ENCODE measurements at regions not wholly inside any gene's neighbourhood (a gene's known extent, or its start where the extent isn't known, plus 50 kb on each side); places are given as distances from the start of the nearest gene placed in this dataset.

- no peaks in the 10 kb centered on the region for H3K9me3 Mint-ChIP-seq (ENCODE audit: low read depth)
- H3K27me3 Mint-ChIP-seq: peaks cover 6% of the 10 kb centered on the region
- no peaks in the 10 kb centered on the region for H3K4me1 Mint-ChIP-seq
- no peak for ATAC-seq
- H3K27ac Mint-ChIP-seq: no peak overlapping the region
- no peaks in the 10 kb centered on the region for H3K36me3 Mint-ChIP-seq
- no peak overlapping the region for H3K4me3 Mint-ChIP-seq
- DNase-seq: no peak
- CTCF ChIA-PET: no interaction called here
These were observed 129.6 kb upstream of the PRLR start for GRCh38 chr5:35359859-35360258.

- Mint-ChIP-seq H3K27ac (no peak overlapping the region), H3K4me1 (no peaks in the 10 kb centered on the region), H3K36me3 (no peaks in the 10 kb centered on the region), H3K27me3 (peaks cover 6% of the 10 kb centered on the region), H3K4me3 (no peak overlapping the region), H3K9me3 (ENCODE audit: low read depth) (no peaks in the 10 kb centered on the region)
- ATAC-seq (no peak), DNase-seq (no peak)
- CTCF ChIA-PET: no interaction called here
These were observed 127.7 kb upstream of the PRLR start for GRCh38 chr5:35357973-35358372.

DNA sequence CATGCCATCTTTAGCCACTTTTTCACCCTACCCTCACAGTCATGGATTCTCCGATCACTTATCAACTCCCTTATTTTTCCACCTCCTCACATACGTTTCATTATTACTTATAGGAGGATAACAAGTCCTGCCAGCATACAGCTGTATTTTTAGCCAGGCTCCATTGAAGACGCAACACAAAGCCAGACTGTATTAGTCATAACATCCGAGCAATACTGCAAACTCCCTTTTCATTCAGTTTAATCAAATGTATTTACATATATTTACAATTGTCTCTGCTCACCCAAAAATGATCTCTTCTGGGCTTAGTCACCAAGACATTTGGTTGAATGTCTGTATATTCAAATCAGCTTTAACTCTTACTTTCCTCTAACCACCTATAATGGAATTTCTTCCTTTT lies 126.4 kb upstream of the PRLR start:
- no peak for ATAC-seq
- Mint-ChIP-seq H3K9me3 (ENCODE audit: low read depth) (peaks cover 1% of the 10 kb centered on the region), H3K36me3 (no peaks in the 10 kb centered on the region), H3K27me3 (peaks cover 6% of the 10 kb centered on the region), H3K4me1 (no peaks in the 10 kb centered on the region), H3K4me3 (no peak overlapping the region), H3K27ac (no peak overlapping the region)
- DNase-seq: no peak
- CTCF ChIA-PET: no interaction called here

- H3K4me1 Mint-ChIP-seq: no peaks in the 10 kb centered on the region
- CTCF ChIA-PET: no interaction called here
- H3K27me3 Mint-ChIP-seq: peaks cover 2% of the 10 kb centered on the region
- H3K4me3 Mint-ChIP-seq: no peak overlapping the region
- peaks cover 6% of the 10 kb centered on the region for H3K9me3 Mint-ChIP-seq (ENCODE audit: low read depth)
- ATAC-seq: no peak
- no peak for DNase-seq
- H3K27ac Mint-ChIP-seq: no peak overlapping the region
- H3K36me3 Mint-ChIP-seq: no peaks in the 10 kb centered on the region
These were observed 124.5 kb upstream of the PRLR start for GRCh38 chr5:35354751-35355150.

DNA sequence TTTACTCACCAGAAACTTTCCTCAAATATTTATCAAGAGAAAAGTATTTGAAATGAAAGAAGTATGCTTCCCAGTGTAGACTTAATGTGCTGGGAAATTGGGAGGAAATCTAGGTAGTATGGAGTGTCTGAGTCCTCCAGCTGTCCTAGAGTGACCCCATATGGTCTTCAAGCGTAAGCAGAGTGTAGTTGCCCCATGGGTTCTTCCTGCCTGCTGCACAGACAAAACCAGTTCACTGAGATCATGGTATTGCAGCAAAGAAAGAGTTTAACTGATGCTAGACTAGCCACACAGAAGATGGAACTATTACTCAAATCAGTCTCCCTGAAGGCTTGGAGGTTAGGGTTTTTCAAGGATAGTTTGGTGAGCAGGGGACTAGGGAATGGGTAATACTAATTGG lies 114.9 kb upstream of the PRLR start:
- Mint-ChIP-seq H3K4me1 (no peaks in the 10 kb centered on the region), H3K4me3 (no peak overlapping the region), H3K9me3 (ENCODE audit: low read depth) (peaks cover 7% of the 10 kb centered on the region), H3K36me3 (no peaks in the 10 kb centered on the region), H3K27ac (no peak overlapping the region), H3K27me3 (peaks cover 10% of the 10 kb centered on the region)
- ATAC-seq (no peak), DNase-seq (no peak)
- CTCF ChIA-PET: no interaction called here

DNA sequence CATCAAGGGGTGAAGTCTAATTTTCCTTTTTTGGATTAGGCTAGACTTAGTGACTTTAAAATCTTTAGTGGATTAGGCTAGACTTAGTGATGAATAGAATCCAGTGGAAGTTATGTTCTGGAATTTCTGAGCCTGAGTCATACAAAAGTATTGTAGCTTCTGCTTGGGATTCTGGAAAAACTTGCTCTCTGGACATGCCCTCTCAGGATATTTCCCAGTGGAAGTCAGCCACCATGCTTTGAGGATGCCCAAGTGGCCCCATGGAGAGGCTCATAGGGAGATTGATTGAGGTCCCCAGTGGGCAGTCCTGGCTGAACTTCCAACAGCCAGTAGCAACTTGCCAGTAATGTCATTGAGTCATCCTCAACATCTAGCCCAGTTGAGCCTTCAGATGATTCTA lies 112.4 kb upstream of the PRLR start:
- ATAC-seq (no peak), DNase-seq (no peak)
- H3K27me3 Mint-ChIP-seq: peaks cover 16% of the 10 kb centered on the region
- CTCF ChIA-PET: interaction anchor here (1.5 kb wide), 1 partner anchor 583 kb away, joined by 4 read pairs; no protein-coding TSS in a partner anchor
- no peak overlapping the region for H3K27ac Mint-ChIP-seq
- no peak overlapping the region for H3K4me3 Mint-ChIP-seq
- H3K36me3 Mint-ChIP-seq: no peaks in the 10 kb centered on the region
- H3K9me3 Mint-ChIP-seq (ENCODE audit: low read depth): peaks cover 4% of the 10 kb centered on the region
- no peaks in the 10 kb centered on the region for H3K4me1 Mint-ChIP-seq

- CTCF ChIA-PET: interaction anchor here (1.5 kb wide), 1 partner anchor 584 kb away, joined by 4 read pairs; no protein-coding TSS in a partner anchor
- Mint-ChIP-seq H3K27ac (no peak overlapping the region), H3K9me3 (ENCODE audit: low read depth) (peaks cover 4% of the 10 kb centered on the region), H3K4me1 (no peaks in the 10 kb centered on the region), H3K36me3 (no peaks in the 10 kb centered on the region), H3K27me3 (peaks cover 16% of the 10 kb centered on the region), H3K4me3 (no peak overlapping the region)
- DNase-seq (no peak), ATAC-seq (no peak)
These were observed 110.9 kb upstream of the PRLR start for GRCh38 chr5:35341189-35341588.

GRCh38 chr5:35339616-35340100 lies 109.4 kb upstream of the PRLR start:
- Mint-ChIP-seq H3K9me3 (ENCODE audit: low read depth) (peaks cover 4% of the 10 kb centered on the region), H3K4me3 (no peak overlapping the region), H3K36me3 (no peaks in the 10 kb centered on the region), H3K27me3 (peaks cover 16% of the 10 kb centered on the region), H3K27ac (no peak overlapping the region), H3K4me1 (no peaks in the 10 kb centered on the region)
- ATAC-seq (no peak), DNase-seq (no peak)
- CTCF ChIA-PET: interaction anchor here (1.3 kb wide), 1 partner anchor 19 kb away, joined by 3 read pairs; no protein-coding TSS in a partner anchor

DNA sequence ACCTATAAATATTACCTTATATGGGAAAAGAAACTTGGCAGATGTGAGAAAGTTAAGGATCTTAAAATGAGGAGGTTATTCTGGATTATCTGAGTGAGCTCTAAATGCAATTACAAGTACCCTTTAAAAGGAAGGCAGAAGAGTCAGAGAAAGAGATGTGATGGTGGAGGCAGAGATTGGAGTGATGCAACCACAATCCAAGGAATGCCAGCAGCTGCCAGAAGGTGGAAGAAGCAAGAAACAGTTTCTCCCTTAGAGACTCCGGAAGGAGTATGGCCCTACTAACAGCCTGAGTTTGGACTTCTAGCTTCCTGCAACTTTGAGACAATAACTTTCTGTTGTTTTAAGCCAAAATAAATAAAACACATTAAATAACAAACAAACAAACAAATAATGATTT lies 108.7 kb upstream of the PRLR start:
- H3K27ac Mint-ChIP-seq: no peak overlapping the region
- H3K4me3 Mint-ChIP-seq: no peak overlapping the region
- DNase-seq (no peak), ATAC-seq (no peak)
- peaks cover 16% of the 10 kb centered on the region for H3K27me3 Mint-ChIP-seq
- H3K9me3 Mint-ChIP-seq (ENCODE audit: low read depth): peaks cover 4% of the 10 kb centered on the region
- H3K4me1 Mint-ChIP-seq: no peaks in the 10 kb centered on the region
- CTCF ChIA-PET: interaction anchor here (1.3 kb wide), 1 partner anchor 18 kb away, joined by 3 read pairs; no protein-coding TSS in a partner anchor
- no peaks in the 10 kb centered on the region for H3K36me3 Mint-ChIP-seq

DNA sequence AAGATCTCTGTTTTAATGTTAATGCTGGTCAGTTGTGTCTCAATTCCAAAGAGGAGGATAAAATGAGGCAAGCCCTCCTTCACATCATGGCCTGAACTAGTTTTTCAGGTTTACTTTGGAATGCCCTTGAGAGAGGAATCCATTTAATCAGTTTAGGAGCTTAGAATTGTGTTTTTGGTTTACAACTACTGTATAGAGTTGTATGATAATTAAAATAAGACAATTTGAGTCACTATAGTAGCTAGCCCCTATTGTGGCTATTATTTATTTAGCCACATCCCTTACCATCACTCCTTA lies 107.8 kb upstream of the PRLR start:
- Mint-ChIP-seq H3K9me3 (ENCODE audit: low read depth) (peaks cover 1% of the 10 kb centered on the region), H3K27ac (no peak overlapping the region), H3K36me3 (no peaks in the 10 kb centered on the region), H3K27me3 (peaks cover 16% of the 10 kb centered on the region), H3K4me3 (no peak overlapping the region), H3K4me1 (no peaks in the 10 kb centered on the region)
- CTCF ChIA-PET: no interaction called here
- DNase-seq: no peak
- ATAC-seq: no peak

DNA sequence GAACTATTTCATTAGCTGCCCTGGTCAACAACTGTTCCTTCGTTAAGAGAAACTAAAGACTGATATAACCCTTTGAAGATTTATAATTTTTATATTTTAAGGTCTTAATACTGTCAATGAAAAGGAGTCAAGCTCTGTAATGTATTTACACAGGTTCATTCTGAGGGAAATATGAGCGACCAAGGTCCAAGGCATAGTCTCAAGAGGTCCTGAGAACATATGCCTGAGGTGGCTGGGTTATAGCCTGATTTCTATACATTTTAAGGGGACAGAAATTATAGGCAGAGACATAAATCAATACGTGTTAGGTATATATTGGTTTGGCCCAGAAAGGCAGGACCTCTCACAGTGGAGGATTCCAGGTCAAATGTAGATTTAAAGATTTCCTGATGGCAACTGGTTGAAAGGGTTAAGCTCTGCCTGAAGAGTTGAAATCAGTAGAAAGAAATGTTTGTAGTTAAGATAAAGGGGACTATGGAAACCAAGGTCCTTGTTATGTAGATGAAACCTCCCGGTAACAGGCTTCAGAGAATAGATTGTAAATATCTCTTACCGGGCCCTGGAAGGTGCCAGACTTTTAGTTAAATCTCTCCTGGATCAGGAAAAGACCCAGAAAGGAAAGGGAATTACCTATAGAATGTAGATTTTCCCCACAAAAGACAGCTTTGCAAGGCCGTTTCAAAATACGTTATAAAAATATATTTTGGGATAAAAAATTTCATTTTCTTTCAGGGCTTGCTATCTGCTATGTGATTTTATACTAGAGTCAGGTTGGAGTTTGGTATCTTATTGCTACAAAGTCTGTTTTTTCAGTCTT lies 107.3 kb upstream of the PRLR start:
- Mint-ChIP-seq H3K9me3 (ENCODE audit: low read depth) (no peaks in the 10 kb centered on the region), H3K27ac (no peak overlapping the region), H3K4me3 (no peak overlapping the region), H3K27me3 (peaks cover 16% of the 10 kb centered on the region), H3K4me1 (no peaks in the 10 kb centered on the region), H3K36me3 (no peaks in the 10 kb centered on the region)
- DNase-seq: no peak
- CTCF ChIA-PET: no interaction called here
- no peak for ATAC-seq

DNA sequence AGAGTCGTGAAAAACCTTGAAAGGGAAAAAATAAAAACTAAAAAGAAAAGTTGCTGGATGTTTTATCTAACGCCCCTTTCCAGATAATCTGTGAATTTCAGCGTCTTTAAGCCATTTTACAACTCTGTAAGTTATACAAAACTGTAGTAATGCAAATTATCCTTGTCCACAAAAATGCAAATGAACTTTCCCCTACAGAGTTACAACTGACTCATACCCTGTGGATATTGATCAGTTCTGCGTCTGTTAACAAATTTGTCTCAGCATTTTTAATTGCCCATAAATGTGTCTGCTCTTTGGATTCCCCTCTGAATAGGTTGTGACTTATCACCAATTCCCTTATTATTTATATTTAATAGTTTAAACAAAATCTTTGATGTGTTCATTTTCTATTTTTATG lies 105.9 kb upstream of the PRLR start:
- H3K36me3 Mint-ChIP-seq: no peaks in the 10 kb centered on the region
- peaks cover 8% of the 10 kb centered on the region for H3K27me3 Mint-ChIP-seq
- DNase-seq (no peak), ATAC-seq (no peak)
- H3K9me3 Mint-ChIP-seq (ENCODE audit: low read depth): no peaks in the 10 kb centered on the region
- H3K4me3 Mint-ChIP-seq: no peak overlapping the region
- no peaks in the 10 kb centered on the region for H3K4me1 Mint-ChIP-seq
- CTCF ChIA-PET: no interaction called here
- H3K27ac Mint-ChIP-seq: no peak overlapping the region

DNA sequence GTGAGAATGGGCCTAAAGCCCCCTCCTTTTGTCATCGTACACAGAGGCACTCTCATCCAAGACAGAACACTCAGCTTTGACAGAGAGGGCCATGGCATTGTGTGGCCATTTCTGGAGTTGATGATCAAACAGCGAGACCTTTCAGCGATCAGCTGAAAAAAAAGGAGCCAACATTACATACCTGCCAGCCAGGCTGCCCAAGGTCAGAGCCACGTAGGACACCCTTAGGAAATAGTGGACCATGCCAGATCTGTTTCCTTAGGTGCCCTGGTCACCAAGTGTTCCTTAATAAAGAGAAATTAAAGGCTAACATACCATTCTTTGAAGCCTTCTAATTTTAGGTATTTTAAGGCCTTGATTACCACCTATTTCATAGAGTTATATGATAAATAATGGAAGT lies 105.5 kb upstream of the PRLR start:
- Mint-ChIP-seq H3K4me1 (no peaks in the 10 kb centered on the region), H3K4me3 (no peak overlapping the region), H3K27me3 (peaks cover 7% of the 10 kb centered on the region), H3K27ac (no peak overlapping the region), H3K9me3 (ENCODE audit: low read depth) (no peaks in the 10 kb centered on the region), H3K36me3 (no peaks in the 10 kb centered on the region)
- CTCF ChIA-PET: no interaction called here
- ATAC-seq (no peak), DNase-seq (no peak)

DNA sequence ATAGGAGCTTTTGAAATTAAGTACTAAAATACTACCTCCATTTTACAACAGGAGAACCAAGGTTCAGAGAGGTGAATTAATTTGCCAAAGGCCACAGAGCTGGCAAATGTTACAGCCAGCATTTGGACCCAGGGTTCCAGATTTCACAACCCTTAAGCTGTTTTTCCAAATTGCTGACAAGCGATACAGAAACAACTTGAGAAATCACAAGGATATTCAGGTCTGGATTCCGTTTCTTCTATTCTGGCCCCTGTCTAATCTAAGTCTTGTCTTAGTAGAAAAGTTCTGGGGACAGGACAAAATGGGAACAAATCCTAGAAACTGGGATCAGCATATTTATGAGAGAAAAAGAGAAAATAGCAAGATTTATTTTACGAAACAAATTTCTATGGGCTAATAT lies 103.1 kb upstream of the PRLR start:
- ATAC-seq (no peak), DNase-seq (no peak)
- CTCF ChIA-PET: no interaction called here
- H3K27ac Mint-ChIP-seq: no peak overlapping the region
- H3K36me3 Mint-ChIP-seq: no peaks in the 10 kb centered on the region
- H3K27me3 Mint-ChIP-seq: peaks cover 3% of the 10 kb centered on the region
- H3K4me1 Mint-ChIP-seq: no peaks in the 10 kb centered on the region
- H3K9me3 Mint-ChIP-seq (ENCODE audit: low read depth): no peaks in the 10 kb centered on the region
- H3K4me3 Mint-ChIP-seq: no peak overlapping the region
